HepG2 (cell line): ENCODE measurements at regions not wholly inside any gene's neighbourhood (a gene's known extent, or its start where the extent isn't known, plus 50 kb on each side); places are given as distances from the start of the nearest gene placed in this dataset.

Experiments used
- ASH2L ChIP-seq: fragments of 300-600, 200-600 bp; sonication (generic); IDR thresholded peaks from 2 replicates; pipeline ENCODE4 v1.7.0; 2017; ENCODE audit warnings: low read depth, mild to moderate bottlenecking, moderate library complexity, mixed read lengths, low read length; ENCODE audit not compliant: insufficient read length
- MXD4 ChIP-seq: IDR thresholded peaks from 2 replicates; pipeline ENCODE4 v1.6.1; 2016; ENCODE audit warnings: mild to moderate bottlenecking, missing biosample characterization, missing genetic modification reagents
- PITX1 ChIP-seq: sonication (generic); formaldehyde crosslinking; IDR thresholded peaks from 2 replicates; pipeline ENCODE4 v1.5.1; 2020; ENCODE audit warnings: mild to moderate bottlenecking, missing genetic modification reagents
- SIN3B ChIP-seq: fragments of 150-350 bp; IDR thresholded peaks from 2 replicates; pipeline ENCODE4 v1.6.1; 2014; ENCODE audit warnings: low read length
- SIX4 ChIP-seq: sonication (generic); formaldehyde crosslinking; IDR thresholded peaks from 2 replicates; pipeline ENCODE4 v1.4.0; 2020; ENCODE audit warnings: missing genetic modification reagents
- SP4 ChIP-seq: sonication (generic); formaldehyde crosslinking; IDR thresholded peaks from 2 replicates; pipeline ENCODE4 v1.8.1; 2023; ENCODE audit warnings: mild to moderate bottlenecking, missing genetic modification reagents
- ZNF224 ChIP-seq: sonication (generic); formaldehyde crosslinking; IDR thresholded peaks from 2 replicates; pipeline ENCODE4 v1.5.0; 2020; ENCODE audit warnings: mild to moderate bottlenecking, missing genetic modification reagents
- ZNF253 ChIP-seq: sonication (generic); formaldehyde crosslinking; IDR thresholded peaks from 2 replicates; pipeline ENCODE4 v1.8.0; 2022; ENCODE audit warnings: mild to moderate bottlenecking, missing genetic modification reagents, borderline replicate concordance
- ZNF660 ChIP-seq: sonication (generic); formaldehyde crosslinking; IDR thresholded peaks from 2 replicates; pipeline ENCODE4 v1.5.1; 2020; ENCODE audit warnings: mild to moderate bottlenecking, low read depth, missing genetic modification reagents, borderline replicate concordance
- TF ChIP-seq, protein P1 (sequence below), 2 experiments: fragments of 450-650 bp in 1 of 2; sonication (generic) in 1 of 2; formaldehyde crosslinking in 1 of 2; IDR thresholded peaks; 2 replicates each; pipeline versions ENCODE4 v1.6.1 to v1.8.0; 2016 to 2022; ENCODE audit warnings: antibody characterized with exemption in 1 of 2, mild to moderate bottlenecking in 1 of 2, missing genetic modification reagents in 1 of 2
- TF ChIP-seq, protein P2 (sequence below): IDR thresholded peaks from 2 replicates; pipeline ENCODE4 v1.6.1; 2012; ENCODE audit warnings: low read depth, low read length, improper control_type of control experiment
- TF ChIP-seq, protein P3 (sequence below): sonication (generic); formaldehyde crosslinking; IDR thresholded peaks from 2 replicates; pipeline ENCODE4 v1.4.0; 2020; ENCODE audit warnings: missing genetic modification reagents
- TF ChIP-seq, protein P4 (sequence below): sonication (generic); formaldehyde crosslinking; conservative IDR thresholded peaks from 2 replicates; pipeline ENCODE4 v1.4.0; 2020; ENCODE audit warnings: mild to moderate bottlenecking, missing genetic modification reagents, moderate library complexity

DNA sequence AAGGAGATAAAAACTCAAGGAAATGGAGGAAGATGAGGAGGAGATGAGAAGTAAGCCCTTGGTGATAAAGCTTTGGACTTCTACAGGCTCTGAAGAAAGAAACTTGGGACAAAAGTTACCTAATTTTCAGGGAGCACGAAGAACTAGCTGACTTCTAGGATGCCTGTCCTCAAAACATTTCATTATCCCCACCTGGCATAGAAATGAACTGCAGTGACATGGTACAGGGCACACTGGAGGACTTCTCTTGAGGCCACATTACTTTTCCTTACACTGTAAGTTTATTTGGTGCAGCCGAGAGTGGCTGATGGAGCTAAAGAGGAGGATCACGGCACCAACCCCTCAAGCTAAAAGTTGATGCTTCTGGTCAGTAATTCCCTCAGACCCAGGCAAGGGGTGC, 269.5 kb upstream of the MSX2 start (continued):
- TF ChIP-seq, protein P1, sequence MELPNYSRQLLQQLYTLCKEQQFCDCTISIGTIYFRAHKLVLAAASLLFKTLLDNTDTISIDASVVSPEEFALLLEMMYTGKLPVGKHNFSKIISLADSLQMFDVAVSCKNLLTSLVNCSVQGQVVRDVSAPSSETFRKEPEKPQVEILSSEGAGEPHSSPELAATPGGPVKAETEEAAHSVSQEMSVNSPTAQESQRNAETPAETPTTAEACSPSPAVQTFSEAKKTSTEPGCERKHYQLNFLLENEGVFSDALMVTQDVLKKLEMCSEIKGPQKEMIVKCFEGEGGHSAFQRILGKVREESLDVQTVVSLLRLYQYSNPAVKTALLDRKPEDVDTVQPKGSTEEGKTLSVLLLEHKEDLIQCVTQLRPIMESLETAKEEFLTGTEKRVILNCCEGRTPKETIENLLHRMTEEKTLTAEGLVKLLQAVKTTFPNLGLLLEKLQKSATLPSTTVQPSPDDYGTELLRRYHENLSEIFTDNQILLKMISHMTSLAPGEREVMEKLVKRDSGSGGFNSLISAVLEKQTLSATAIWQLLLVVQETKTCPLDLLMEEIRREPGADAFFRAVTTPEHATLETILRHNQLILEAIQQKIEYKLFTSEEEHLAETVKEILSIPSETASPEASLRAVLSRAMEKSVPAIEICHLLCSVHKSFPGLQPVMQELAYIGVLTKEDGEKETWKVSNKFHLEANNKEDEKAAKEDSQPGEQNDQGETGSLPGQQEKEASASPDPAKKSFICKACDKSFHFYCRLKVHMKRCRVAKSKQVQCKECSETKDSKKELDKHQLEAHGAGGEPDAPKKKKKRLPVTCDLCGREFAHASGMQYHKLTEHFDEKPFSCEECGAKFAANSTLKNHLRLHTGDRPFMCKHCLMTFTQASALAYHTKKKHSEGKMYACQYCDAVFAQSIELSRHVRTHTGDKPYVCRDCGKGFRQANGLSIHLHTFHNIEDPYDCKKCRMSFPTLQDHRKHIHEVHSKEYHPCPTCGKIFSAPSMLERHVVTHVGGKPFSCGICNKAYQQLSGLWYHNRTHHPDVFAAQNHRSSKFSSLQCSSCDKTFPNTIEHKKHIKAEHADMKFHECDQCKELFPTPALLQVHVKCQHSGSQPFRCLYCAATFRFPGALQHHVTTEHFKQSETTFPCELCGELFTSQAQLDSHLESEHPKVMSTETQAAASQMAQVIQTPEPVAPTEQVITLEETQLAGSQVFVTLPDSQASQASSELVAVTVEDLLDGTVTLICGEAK (IDR thresholded peaks at IDR 0.05): no peak
- TF ChIP-seq, protein P1 (CRISPR knock-in tag; IDR thresholded peaks at IDR 0.05): no peak
- TF ChIP-seq SP4 (CRISPR knock-in tag): no peak
- no peak for TF ChIP-seq SIN3B
- TF ChIP-seq, protein P2, sequence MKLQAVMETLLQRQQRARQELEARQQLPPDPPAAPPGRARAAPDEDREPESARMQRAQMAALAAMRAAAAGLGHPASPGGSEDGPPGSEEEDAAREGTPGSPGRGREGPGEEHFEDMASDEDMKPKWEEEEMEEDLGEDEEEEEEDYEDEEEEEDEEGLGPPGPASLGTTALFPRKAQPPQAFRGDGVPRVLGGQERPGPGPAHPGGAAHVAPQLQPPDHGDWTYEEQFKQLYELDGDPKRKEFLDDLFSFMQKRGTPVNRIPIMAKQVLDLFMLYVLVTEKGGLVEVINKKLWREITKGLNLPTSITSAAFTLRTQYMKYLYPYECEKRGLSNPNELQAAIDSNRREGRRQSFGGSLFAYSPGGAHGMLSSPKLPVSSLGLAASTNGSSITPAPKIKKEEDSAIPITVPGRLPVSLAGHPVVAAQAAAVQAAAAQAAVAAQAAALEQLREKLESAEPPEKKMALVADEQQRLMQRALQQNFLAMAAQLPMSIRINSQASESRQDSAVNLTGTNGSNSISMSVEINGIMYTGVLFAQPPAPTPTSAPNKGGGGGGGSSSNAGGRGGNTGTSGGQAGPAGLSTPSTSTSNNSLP: no peak
- TF ChIP-seq ZNF660 (CRISPR knock-in tag): no peak
- no peak for TF ChIP-seq PITX1
- no peak for TF ChIP-seq ASH2L
- TF ChIP-seq, protein P3, sequence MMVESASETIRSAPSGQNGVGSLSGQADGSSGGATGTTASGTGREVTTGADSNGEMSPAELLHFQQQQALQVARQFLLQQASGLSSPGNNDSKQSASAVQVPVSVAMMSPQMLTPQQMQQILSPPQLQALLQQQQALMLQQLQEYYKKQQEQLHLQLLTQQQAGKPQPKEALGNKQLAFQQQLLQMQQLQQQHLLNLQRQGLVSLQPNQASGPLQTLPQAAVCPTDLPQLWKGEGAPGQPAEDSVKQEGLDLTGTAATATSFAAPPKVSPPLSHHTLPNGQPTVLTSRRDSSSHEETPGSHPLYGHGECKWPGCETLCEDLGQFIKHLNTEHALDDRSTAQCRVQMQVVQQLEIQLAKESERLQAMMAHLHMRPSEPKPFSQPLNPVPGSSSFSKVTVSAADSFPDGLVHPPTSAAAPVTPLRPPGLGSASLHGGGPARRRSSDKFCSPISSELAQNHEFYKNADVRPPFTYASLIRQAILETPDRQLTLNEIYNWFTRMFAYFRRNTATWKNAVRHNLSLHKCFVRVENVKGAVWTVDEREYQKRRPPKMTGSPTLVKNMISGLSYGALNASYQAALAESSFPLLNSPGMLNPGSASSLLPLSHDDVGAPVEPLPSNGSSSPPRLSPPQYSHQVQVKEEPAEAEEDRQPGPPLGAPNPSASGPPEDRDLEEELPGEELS (CRISPR knock-in tag): no peak
- TF ChIP-seq, protein P4, sequence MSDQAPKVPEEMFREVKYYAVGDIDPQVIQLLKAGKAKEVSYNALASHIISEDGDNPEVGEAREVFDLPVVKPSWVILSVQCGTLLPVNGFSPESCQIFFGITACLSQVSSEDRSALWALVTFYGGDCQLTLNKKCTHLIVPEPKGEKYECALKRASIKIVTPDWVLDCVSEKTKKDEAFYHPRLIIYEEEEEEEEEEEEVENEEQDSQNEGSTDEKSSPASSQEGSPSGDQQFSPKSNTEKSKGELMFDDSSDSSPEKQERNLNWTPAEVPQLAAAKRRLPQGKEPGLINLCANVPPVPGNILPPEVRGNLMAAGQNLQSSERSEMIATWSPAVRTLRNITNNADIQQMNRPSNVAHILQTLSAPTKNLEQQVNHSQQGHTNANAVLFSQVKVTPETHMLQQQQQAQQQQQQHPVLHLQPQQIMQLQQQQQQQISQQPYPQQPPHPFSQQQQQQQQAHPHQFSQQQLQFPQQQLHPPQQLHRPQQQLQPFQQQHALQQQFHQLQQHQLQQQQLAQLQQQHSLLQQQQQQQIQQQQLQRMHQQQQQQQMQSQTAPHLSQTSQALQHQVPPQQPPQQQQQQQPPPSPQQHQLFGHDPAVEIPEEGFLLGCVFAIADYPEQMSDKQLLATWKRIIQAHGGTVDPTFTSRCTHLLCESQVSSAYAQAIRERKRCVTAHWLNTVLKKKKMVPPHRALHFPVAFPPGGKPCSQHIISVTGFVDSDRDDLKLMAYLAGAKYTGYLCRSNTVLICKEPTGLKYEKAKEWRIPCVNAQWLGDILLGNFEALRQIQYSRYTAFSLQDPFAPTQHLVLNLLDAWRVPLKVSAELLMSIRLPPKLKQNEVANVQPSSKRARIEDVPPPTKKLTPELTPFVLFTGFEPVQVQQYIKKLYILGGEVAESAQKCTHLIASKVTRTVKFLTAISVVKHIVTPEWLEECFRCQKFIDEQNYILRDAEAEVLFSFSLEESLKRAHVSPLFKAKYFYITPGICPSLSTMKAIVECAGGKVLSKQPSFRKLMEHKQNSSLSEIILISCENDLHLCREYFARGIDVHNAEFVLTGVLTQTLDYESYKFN (CRISPR knock-in tag): no peak
- TF ChIP-seq ZNF253 (CRISPR knock-in tag): no peak
- no peak for TF ChIP-seq ZNF224 (CRISPR knock-in tag)
- TF ChIP-seq SIX4 (CRISPR knock-in tag): no peak
- TF ChIP-seq MXD4 (CRISPR knock-in tag): no peak
